ENCODE measurements at regions not wholly inside any gene's neighbourhood (a gene's known extent, or its start where the extent isn't known, plus 50 kb on each side); places are given as distances from the start of the nearest gene placed in this dataset.

DNA sequence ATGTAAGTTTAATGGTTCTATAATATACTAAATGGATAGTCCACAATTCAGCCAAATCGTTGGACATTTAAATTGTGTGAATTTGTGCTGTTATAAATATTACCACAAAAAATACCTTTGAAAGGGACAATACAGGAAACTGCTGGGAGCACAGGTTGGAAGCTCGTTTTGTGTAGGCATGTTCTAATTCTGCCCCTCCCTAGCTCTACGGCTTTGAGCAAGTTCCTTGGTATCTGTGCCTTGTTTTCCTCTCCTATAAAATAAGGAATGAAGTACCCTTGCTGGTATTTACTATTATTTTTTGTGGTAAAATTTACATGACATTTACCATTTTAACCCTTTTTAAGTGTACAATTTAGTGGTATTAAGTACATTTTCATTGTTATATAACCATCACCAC lies 102.6 kb upstream of the SLC7A1 start:
- TF ChIP-seq, protein P1, sequence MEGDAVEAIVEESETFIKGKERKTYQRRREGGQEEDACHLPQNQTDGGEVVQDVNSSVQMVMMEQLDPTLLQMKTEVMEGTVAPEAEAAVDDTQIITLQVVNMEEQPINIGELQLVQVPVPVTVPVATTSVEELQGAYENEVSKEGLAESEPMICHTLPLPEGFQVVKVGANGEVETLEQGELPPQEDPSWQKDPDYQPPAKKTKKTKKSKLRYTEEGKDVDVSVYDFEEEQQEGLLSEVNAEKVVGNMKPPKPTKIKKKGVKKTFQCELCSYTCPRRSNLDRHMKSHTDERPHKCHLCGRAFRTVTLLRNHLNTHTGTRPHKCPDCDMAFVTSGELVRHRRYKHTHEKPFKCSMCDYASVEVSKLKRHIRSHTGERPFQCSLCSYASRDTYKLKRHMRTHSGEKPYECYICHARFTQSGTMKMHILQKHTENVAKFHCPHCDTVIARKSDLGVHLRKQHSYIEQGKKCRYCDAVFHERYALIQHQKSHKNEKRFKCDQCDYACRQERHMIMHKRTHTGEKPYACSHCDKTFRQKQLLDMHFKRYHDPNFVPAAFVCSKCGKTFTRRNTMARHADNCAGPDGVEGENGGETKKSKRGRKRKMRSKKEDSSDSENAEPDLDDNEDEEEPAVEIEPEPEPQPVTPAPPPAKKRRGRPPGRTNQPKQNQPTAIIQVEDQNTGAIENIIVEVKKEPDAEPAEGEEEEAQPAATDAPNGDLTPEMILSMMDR (IDR thresholded peaks at IDR 0.05) = no peak
- no peak for TF ChIP-seq POLR2A (IDR thresholded peaks at IDR 0.05)

Measured in vagina (tissue), 2 donors.